K562 (cell line): ENCODE measurements at regions not wholly inside any gene's neighbourhood (a gene's known extent, or its start where the extent isn't known, plus 50 kb on each side); places are given as distances from the start of the nearest gene placed in this dataset.

Source experiments
- ATAC-seq: fragments of 200-7000 bp; cut with Tn5 transposase; 3 replicates; pipeline ENCODE4 v1.9.1; 2020; ENCODE audit warnings: moderate library complexity
- BruUV-seq: library from RNA; stranded (reverse); fragments of 400-500 nt; replicated peaks from 2 replicates; lab custom pipeline; 2021; lab: Mats Ljungman, UMichigan
- CTCF ChIA-PET: fragments of 300-600 bp; formaldehyde crosslinking; extraction: SDS; loops from one replicate; lab custom pipeline; 2021; ENCODE audit warnings: low intra/inter-chr PET ratio; lab: Yijun Ruan, JAX
- POLR2A ChIA-PET: fragments of 300-600, 350-650 bp; sonication (Branson Sonifier 250); formaldehyde crosslinking; extraction: SDS; loops from one replicate; lab custom pipeline; 2021; ENCODE audit warnings: antibody characterized with exemption, inconsistent platforms; lab: Yijun Ruan, JAX
- DNase-seq, 4 experiments: peaks; one replicate each; pipeline versions ENCODE4 v3.0.0 to v3.0.0-alpha.2; 2011 to 2018; ENCODE audit warnings: low spot score in 3 of 4, mixed read lengths in 3 of 4; ENCODE audit errors: extremely low read depth in 1 of 4
- FAIRE-seq: peaks from 2 replicates; lab custom pipeline; 2011; peaks lifted over from hg19 to GRCh38; lab: Jason Lieb, UNC
- H2AFZ ChIP-seq: 2 replicates; pipeline ENCODE4 v1.6.0; 2011; ENCODE audit warnings: low read depth, low read length, control low read depth, inconsistent platforms
- H3K27ac ChIP-seq: fragments of 200-600 bp; 3 replicates; pipeline ENCODE4 v1.8.0; 2011; ENCODE audit warnings: low read depth, mild to moderate bottlenecking, control low read depth, inconsistent platforms, low read length, moderate library complexity, mixed read lengths; ENCODE audit errors: extremely low read depth
- H3K27me3 ChIP-seq, 2 experiments: fragments of 300-600 bp in 1 of 2; 2 replicates in 1 of 2; 3 replicates in 1 of 2; pipeline versions ENCODE4 v1.6.0 to v1.8.0; 2011; ENCODE audit warnings: inconsistent platforms in 2 of 2, low read length in 2 of 2, mild to moderate bottlenecking in 1 of 2, mixed read lengths in 1 of 2, moderate library complexity in 1 of 2; ENCODE audit not compliant: control insufficient read depth in 2 of 2, insufficient read depth in 2 of 2
- H3K36me3 ChIP-seq: fragments of 300-600 bp; 3 replicates; pipeline ENCODE4 v1.8.0; 2011; ENCODE audit warnings: mild to moderate bottlenecking, low read length, inconsistent platforms; ENCODE audit not compliant: control insufficient read depth, insufficient read depth
- H3K4me1 ChIP-seq, 2 experiments: fragments of 200-600 bp in 1 of 2; replicated peaks in 1 of 2; 2 replicates in 1 of 2; 3 replicates in 1 of 2; pipeline versions ENCODE4 v1.5.1 to v1.8.0; 2011; ENCODE audit warnings: inconsistent platforms in 2 of 2, low read length in 2 of 2, mild to moderate bottlenecking in 1 of 2, mixed read lengths in 1 of 2, moderate library complexity in 1 of 2; ENCODE audit not compliant: control insufficient read depth in 2 of 2, insufficient read depth in 2 of 2
- H3K4me2 ChIP-seq: 2 replicates; pipeline ENCODE4 v1.6.1; 2011; ENCODE audit warnings: low read length, control low read depth, inconsistent platforms, mixed read lengths; ENCODE audit not compliant: insufficient read depth
- H3K4me3 ChIP-seq: fragments of 200-600 bp; sonication (generic), shearing (Covaris generic); 2 replicates; pipeline ENCODE4 v1.5.1; 2016; ENCODE audit warnings: control low read depth, inconsistent platforms
- H3K79me2 ChIP-seq: fragments of 200-600 bp; 3 replicates; pipeline ENCODE4 v1.8.0; 2011; ENCODE audit warnings: low read length, inconsistent platforms; ENCODE audit not compliant: control insufficient read depth, insufficient read depth
- H3K9ac ChIP-seq, 2 experiments: 2 replicates each; pipeline versions ENCODE4 v1.6.0 to v1.6.1; 2011; ENCODE audit warnings: low read depth in 2 of 2, low read length in 2 of 2, control low read depth in 1 of 2, inconsistent platforms in 1 of 2, mild to moderate bottlenecking in 1 of 2, mixed read lengths in 1 of 2; ENCODE audit not compliant: insufficient read depth in 1 of 2
- H3K9me1 ChIP-seq: one replicate; pipeline ENCODE4 v1.6.0; 2011; ENCODE audit warnings: inconsistent platforms, mild to moderate bottlenecking, low read length, moderate library complexity; ENCODE audit not compliant: control insufficient read depth, insufficient read depth
- H3K9me3 ChIP-seq: replicated peaks from 2 replicates; pipeline ENCODE4 v1.5.1; 2011; ENCODE audit warnings: low read depth, low read length, inconsistent platforms; ENCODE audit not compliant: control insufficient read depth, insufficient read depth
- H4K20me1 ChIP-seq: replicated peaks from 2 replicates; pipeline ENCODE4 v1.6.1; 2011; ENCODE audit warnings: low read length, inconsistent platforms, mixed read lengths; ENCODE audit not compliant: control insufficient read depth, insufficient read depth
- EGR1 ChIP-seq: fragments of 450-650 bp; conservative IDR thresholded peaks from 2 replicates; pipeline ENCODE4 v1.6.1; 2017; ENCODE audit warnings: mild to moderate bottlenecking
- EHMT2 ChIP-seq: fragments of 450-650 bp; IDR thresholded peaks from 2 replicates; pipeline ENCODE4 v1.6.1; 2018; ENCODE audit warnings: antibody characterized with exemption
- ETV1 ChIP-seq: fragments of 450-650 bp; conservative IDR thresholded peaks from 2 replicates; pipeline ENCODE4 v1.6.1; 2016; ENCODE audit warnings: missing genetic modification characterization, control low read depth, low read depth, missing compliant biosample characterization
- FOS ChIP-seq: IDR thresholded peaks from 3 replicates; pipeline ENCODE4 v1.6.1; 2011; ENCODE audit not compliant: insufficient read length; ENCODE audit errors: extremely low read depth
- ILF3 ChIP-seq: fragments of 450-650 bp; IDR thresholded peaks from 2 replicates; pipeline ENCODE4 v1.6.1; 2018; ENCODE audit warnings: antibody characterized with exemption, mild to moderate bottlenecking, moderate library complexity, borderline replicate concordance
- MTA1 ChIP-seq: fragments of 450-650 bp; IDR thresholded peaks from 2 replicates; pipeline ENCODE4 v1.6.1; 2017; ENCODE audit warnings: borderline replicate concordance
- PHB2 ChIP-seq: fragments of 450-650 bp; IDR thresholded peaks from 2 replicates; pipeline ENCODE4 v1.6.1; 2017; ENCODE audit warnings: low read depth
- RAD51 ChIP-seq: fragments of 450-650 bp; IDR thresholded peaks from 2 replicates; pipeline ENCODE4 v1.7.1; 2016; ENCODE audit warnings: low read depth, mild to moderate bottlenecking, borderline replicate concordance
- ZBED1 ChIP-seq: IDR thresholded peaks from 2 replicates; pipeline ENCODE4 v1.6.1; 2014
- ZNF12 ChIP-seq: sonication (generic); formaldehyde crosslinking; IDR thresholded peaks from 2 replicates; pipeline ENCODE4 v1.4.0; 2020; ENCODE audit warnings: mild to moderate bottlenecking, missing genetic modification reagents
- WGBS: fragments of 100-300 bp; shearing (Covaris generic); methylation state at CpG from one replicate; pipeline ENCODE4 v1.1.6; 2016; ENCODE audit warnings: low coverage, mixed read lengths; ENCODE audit not compliant: insufficient coverage; ENCODE audit errors: missing lambda C conversion rate; 5-methylcytosine and 5-hydroxymethylcytosine counted together
- in situ Hi-C: fragments of 300-500 bp; cut with MboI; formaldehyde crosslinking; loops from 4 replicates; pipeline ENCODE4 v1.15.0; 2018; ENCODE audit warnings: inconsistent platforms, mixed read lengths
- intact Hi-C: fragments of 100-400 bp; cut with micrococcal nuclease; formaldehyde crosslinking; loops from 2 replicates; pipeline ENCODE4 v1.14.2; 2022
- TF ChIP-seq, protein P1 (sequence below): fragments of 450-650 bp; IDR thresholded peaks from 2 replicates; pipeline ENCODE4 v1.6.1; 2017; ENCODE audit warnings: mild to moderate bottlenecking, moderate library complexity

DNA sequence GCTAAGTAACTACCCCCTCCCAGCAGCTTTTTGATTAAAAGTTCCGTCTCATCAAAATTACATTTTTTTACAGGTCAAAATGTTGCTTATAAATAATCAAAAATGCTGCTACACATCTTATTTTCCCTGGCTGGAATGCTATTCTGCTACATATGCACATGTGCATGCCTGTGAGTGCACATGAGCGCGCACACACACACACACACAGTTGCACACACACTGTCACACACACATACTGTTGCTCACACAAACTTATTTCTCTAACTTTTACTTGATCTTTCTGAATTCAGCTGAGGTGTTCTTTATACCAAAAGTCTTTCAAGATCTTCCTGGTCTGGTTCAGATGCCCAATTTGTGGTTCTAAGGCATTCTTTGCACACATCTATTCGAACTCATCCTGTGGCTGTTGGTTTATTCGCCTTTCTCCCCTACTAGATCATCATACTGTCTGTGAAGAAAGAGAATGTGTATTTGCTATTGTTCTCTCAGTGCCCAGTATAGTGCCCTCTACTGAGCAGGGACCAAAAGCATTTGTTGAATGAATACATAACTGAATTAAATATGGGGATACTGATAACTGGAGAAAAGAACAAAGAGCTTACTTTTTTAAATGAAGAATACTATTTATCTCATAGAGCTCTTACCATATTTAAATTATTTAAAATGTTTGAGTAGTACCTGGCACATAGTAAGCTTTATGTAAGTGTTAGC lies 68.1 kb upstream of the CCDC179 start:
- Histone ChIP-seq H3K4me1 (no peaks in the 10 kb centered on the region), H3K9me1 (no peaks in the 10 kb centered on the region)
- CTCF ChIA-PET: no interaction called here
- TF ChIP-seq MTA1: no peak
- no peak for TF ChIP-seq FOS
- no peak for TF ChIP-seq ZNF12 (CRISPR knock-in tag)
- no peak for TF ChIP-seq EHMT2
- TF ChIP-seq ILF3: no peak
- no peak for TF ChIP-seq PHB2
- no peak for TF ChIP-seq RAD51
- TF ChIP-seq ETV1 (tag): no peak
- TF ChIP-seq EGR1: no peak
- no peak for TF ChIP-seq ZBED1
- TF ChIP-seq, protein P1, sequence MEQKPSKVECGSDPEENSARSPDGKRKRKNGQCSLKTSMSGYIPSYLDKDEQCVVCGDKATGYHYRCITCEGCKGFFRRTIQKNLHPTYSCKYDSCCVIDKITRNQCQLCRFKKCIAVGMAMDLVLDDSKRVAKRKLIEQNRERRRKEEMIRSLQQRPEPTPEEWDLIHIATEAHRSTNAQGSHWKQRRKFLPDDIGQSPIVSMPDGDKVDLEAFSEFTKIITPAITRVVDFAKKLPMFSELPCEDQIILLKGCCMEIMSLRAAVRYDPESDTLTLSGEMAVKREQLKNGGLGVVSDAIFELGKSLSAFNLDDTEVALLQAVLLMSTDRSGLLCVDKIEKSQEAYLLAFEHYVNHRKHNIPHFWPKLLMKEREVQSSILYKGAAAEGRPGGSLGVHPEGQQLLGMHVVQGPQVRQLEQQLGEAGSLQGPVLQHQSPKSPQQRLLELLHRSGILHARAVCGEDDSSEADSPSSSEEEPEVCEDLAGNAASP: no peak
- TF ChIP-seq, all 486 proteins: peak for 0
- Histone ChIP-seq H3K4me2 (no peak overlapping the region), H3K79me2 (no peaks in the 10 kb centered on the region), H3K36me3 (no peaks in the 10 kb centered on the region), H3K9ac (no peak overlapping the region), H4K20me1 (no peaks in the 10 kb centered on the region), H3K4me3 (no peak overlapping the region), H3K27ac (no peak overlapping the region), H3K27me3 (no peaks in the 10 kb centered on the region), H2AFZ (no peak overlapping the region), H3K9me3 (no peaks in the 10 kb centered on the region)
- no peak for ATAC-seq
- intact Hi-C loops: no loop called here
- no peak for DNase-seq
- POLR2A ChIA-PET: interaction anchor here (0.5 kb wide), 1 partner anchor 16 kb away, joined by 3 read pairs; no protein-coding TSS in a partner anchor
- in situ Hi-C loops: no loop called here
- no TSS peak for BruUV-seq
- no peak for FAIRE-seq
- WGBS: 0% methylated on average over 5 of the region's 5 CpGs
